ENCODE measurements at regions not wholly inside any gene's neighbourhood (a gene's known extent, or its start where the extent isn't known, plus 50 kb on each side); places are given as distances from the start of the nearest gene placed in this dataset.
"Not testable (repeated sequence)": the region's sequence is repeated elsewhere in the genome, so short reads cannot be mapped to it uniquely, and the experiment has no call there.

GRCh38 chrX:40530509-40530908, 50.3 kb upstream of the ATP6AP2 start:
- Histone ChIP-seq H3K27me3 (ENCODE audit: control insufficient read depth in 3 of 3, insufficient read depth in 3 of 3, low read length in 3 of 3) (no peaks in the 10 kb centered on the region), H3K4me1 (ENCODE audit: control insufficient read depth in 3 of 3, insufficient read depth in 2 of 3, low read depth in 1 of 3, low read length in 2 of 3) (peaks cover 0 to 16% (median 0%) of the 10 kb centered on the region in 3 donors), H3K36me3 (ENCODE audit: control insufficient read depth in 3 of 3, insufficient read depth in 2 of 3, low read depth in 1 of 3, low read length in 3 of 3) (no peaks in the 10 kb centered on the region), H3K9me3 (ENCODE audit: control insufficient read depth in 2 of 2, insufficient read depth in 1 of 2, low read depth in 1 of 2, low read length in 1 of 2) (no peaks in the 10 kb centered on the region), H3K27ac (ENCODE audit: low read depth in 1 of 3, low read length in 2 of 3) (no peak overlapping the region), H3K4me3 (ENCODE audit: low read depth in 1 of 3, low read length in 3 of 3) (no peak overlapping the region)
- FAIRE-seq (no peak), DNase-seq (peak in 1 of 2 donors; percentile 25)
- WGBS, 3 donors, result 37 to 69% (median 55%) methylated on average over 2 of the region's 2 CpGs

GRCh38 chrX:40527543-40527942, 53.2 kb upstream of the ATP6AP2 start:
- H3K27me3 ChIP-seq (ENCODE audit: control insufficient read depth in 3 of 3, insufficient read depth in 3 of 3, low read length in 3 of 3), result no peaks in the 10 kb centered on the region
- 95 to 99% (median 96%) methylated on average over 3 of the region's 3 CpGs for WGBS, 3 donors
- H3K4me1 ChIP-seq (ENCODE audit: control insufficient read depth in 3 of 3, insufficient read depth in 2 of 3, low read depth in 1 of 3, low read length in 2 of 3), result peaks cover 0 to 16% (median 0%) of the 10 kb centered on the region in 3 donors
- no peaks in the 10 kb centered on the region for H3K9me3 ChIP-seq (ENCODE audit: control insufficient read depth in 2 of 2, insufficient read depth in 1 of 2, low read depth in 1 of 2, low read length in 1 of 2)
- no peak overlapping the region for H3K27ac ChIP-seq (ENCODE audit: low read depth in 1 of 3, low read length in 2 of 3)
- H3K4me3 ChIP-seq (ENCODE audit: low read depth in 1 of 3, low read length in 3 of 3), result no peak overlapping the region
- no peak for FAIRE-seq
- DNase-seq, result no peak
- no peaks in the 10 kb centered on the region for H3K36me3 ChIP-seq (ENCODE audit: control insufficient read depth in 3 of 3, insufficient read depth in 2 of 3, low read depth in 1 of 3, low read length in 3 of 3)

GRCh38 chrX:40526412-40526811, 54.4 kb upstream of the ATP6AP2 start:
- DNase-seq, result no peak
- FAIRE-seq, result no peak
- Histone ChIP-seq H3K27ac (ENCODE audit: low read depth in 1 of 3, low read length in 2 of 3) (no peak overlapping the region), H3K27me3 (ENCODE audit: control insufficient read depth in 3 of 3, insufficient read depth in 3 of 3, low read length in 3 of 3) (no peaks in the 10 kb centered on the region), H3K9me3 (ENCODE audit: control insufficient read depth in 2 of 2, insufficient read depth in 1 of 2, low read depth in 1 of 2, low read length in 1 of 2) (no peaks in the 10 kb centered on the region), H3K36me3 (ENCODE audit: control insufficient read depth in 3 of 3, insufficient read depth in 2 of 3, low read depth in 1 of 3, low read length in 3 of 3) (no peaks in the 10 kb centered on the region), H3K4me3 (ENCODE audit: low read depth in 1 of 3, low read length in 3 of 3) (no peak overlapping the region), H3K4me1 (ENCODE audit: control insufficient read depth in 3 of 3, insufficient read depth in 2 of 3, low read depth in 1 of 3, low read length in 2 of 3) (peaks cover 0 to 11% (median 0%) of the 10 kb centered on the region in 3 donors)
- WGBS, 3 donors, result 84 to 96% (median 88%) methylated on average over 2 of the region's 2 CpGs

GRCh38 chrX:40525901-40526300, 54.9 kb upstream of the ATP6AP2 start:
- FAIRE-seq, result not testable (repeated sequence)

GRCh38 chrX:40524423-40524822, 56.3 kb upstream of the ATP6AP2 start:
- no peaks in the 10 kb centered on the region for H3K9me3 ChIP-seq (ENCODE audit: control insufficient read depth in 2 of 2, insufficient read depth in 1 of 2, low read depth in 1 of 2, low read length in 1 of 2)
- no peaks in the 10 kb centered on the region for H3K36me3 ChIP-seq (ENCODE audit: control insufficient read depth in 3 of 3, insufficient read depth in 2 of 3, low read depth in 1 of 3, low read length in 3 of 3)
- H3K27ac ChIP-seq (ENCODE audit: low read depth in 1 of 3, low read length in 2 of 3), result no peak overlapping the region
- FAIRE-seq, result no peak
- no peaks in the 10 kb centered on the region for H3K27me3 ChIP-seq (ENCODE audit: control insufficient read depth in 3 of 3, insufficient read depth in 3 of 3, low read length in 3 of 3)
- H3K4me3 ChIP-seq (ENCODE audit: low read depth in 1 of 3, low read length in 3 of 3), result no peak overlapping the region
- H3K4me1 ChIP-seq (ENCODE audit: control insufficient read depth in 3 of 3, insufficient read depth in 2 of 3, low read depth in 1 of 3, low read length in 2 of 3), result no peaks in the 10 kb centered on the region
- 67 to 89% (median 72%) methylated on average over 1 of the region's 1 CpG for WGBS, 3 donors
- DNase-seq, result no peak

More at GRCh38 chrX:40525901-40526300, 54.9 kb upstream of the ATP6AP2 start:
- 56 to 95% (median 77%) methylated on average over 1 of the region's 1 CpG for WGBS, 3 donors
- DNase-seq; H3K4me1 ChIP-seq (ENCODE audit: control insufficient read depth in 3 of 3, insufficient read depth in 2 of 3, low read depth in 1 of 3, low read length in 2 of 3); H3K4me3 ChIP-seq (ENCODE audit: low read depth in 1 of 3, low read length in 3 of 3); H3K36me3 ChIP-seq (ENCODE audit: control insufficient read depth in 3 of 3, insufficient read depth in 2 of 3, low read depth in 1 of 3, low read length in 3 of 3); H3K9me3 ChIP-seq (ENCODE audit: control insufficient read depth in 2 of 2, insufficient read depth in 1 of 2, low read depth in 1 of 2, low read length in 1 of 2); H3K27me3 ChIP-seq (ENCODE audit: control insufficient read depth in 3 of 3, insufficient read depth in 3 of 3, low read length in 3 of 3); H3K27ac ChIP-seq (ENCODE audit: low read depth in 1 of 3, low read length in 2 of 3): not testable (repeated sequence)

GRCh38 chrX:40523852-40524251, 56.9 kb upstream of the ATP6AP2 start:
- no peak overlapping the region for H3K4me3 ChIP-seq (ENCODE audit: low read depth in 1 of 3, low read length in 3 of 3)
- 88 to 92% (median 90%) methylated on average over 3 of the region's 3 CpGs for WGBS, 3 donors

GRCh38 chrX:40521868-40522450, 58.8 kb upstream of the ATP6AP2 start:
- Histone ChIP-seq H3K36me3 (ENCODE audit: control insufficient read depth in 3 of 3, insufficient read depth in 2 of 3, low read depth in 1 of 3, low read length in 3 of 3) (no peaks in the 10 kb centered on the region), H3K27me3 (ENCODE audit: control insufficient read depth in 3 of 3, insufficient read depth in 3 of 3, low read length in 3 of 3) (no peaks in the 10 kb centered on the region), H3K9me3 (ENCODE audit: control insufficient read depth in 2 of 2, insufficient read depth in 1 of 2, low read depth in 1 of 2, low read length in 1 of 2) (no peaks in the 10 kb centered on the region), H3K4me1 (ENCODE audit: control insufficient read depth in 3 of 3, insufficient read depth in 2 of 3, low read depth in 1 of 3, low read length in 2 of 3) (no peaks in the 10 kb centered on the region), H3K27ac (ENCODE audit: low read depth in 1 of 3, low read length in 2 of 3) (no peak overlapping the region), H3K4me3 (ENCODE audit: low read depth in 1 of 3, low read length in 3 of 3) (no peak overlapping the region)
- DNase-seq (no peak), FAIRE-seq (no peak)
- 50 to 82% (median 60%) methylated on average over 11 of the region's 11 CpGs for WGBS, 3 donors

More at GRCh38 chrX:40523852-40524251, 56.9 kb upstream of the ATP6AP2 start:
- no peak overlapping the region for H3K27ac ChIP-seq (ENCODE audit: low read depth in 1 of 3, low read length in 2 of 3)
- H3K4me1 ChIP-seq (ENCODE audit: control insufficient read depth in 3 of 3, insufficient read depth in 2 of 3, low read depth in 1 of 3, low read length in 2 of 3), result no peaks in the 10 kb centered on the region
- FAIRE-seq, result no peak
- no peaks in the 10 kb centered on the region for H3K36me3 ChIP-seq (ENCODE audit: control insufficient read depth in 3 of 3, insufficient read depth in 2 of 3, low read depth in 1 of 3, low read length in 3 of 3)
- H3K27me3 ChIP-seq (ENCODE audit: control insufficient read depth in 3 of 3, insufficient read depth in 3 of 3, low read length in 3 of 3), result no peaks in the 10 kb centered on the region
- DNase-seq, result no peak
- H3K9me3 ChIP-seq (ENCODE audit: control insufficient read depth in 2 of 2, insufficient read depth in 1 of 2, low read depth in 1 of 2, low read length in 1 of 2), result no peaks in the 10 kb centered on the region

GRCh38 chrX:40514376-40514775, 66.4 kb upstream of the ATP6AP2 start:
- Histone ChIP-seq H3K9me3 (ENCODE audit: control insufficient read depth in 2 of 2, insufficient read depth in 1 of 2, low read depth in 1 of 2, low read length in 1 of 2) (no peaks in the 10 kb centered on the region), H3K27ac (ENCODE audit: low read depth in 1 of 3, low read length in 2 of 3) (no peak overlapping the region), H3K27me3 (ENCODE audit: control insufficient read depth in 3 of 3, insufficient read depth in 3 of 3, low read length in 3 of 3) (no peaks in the 10 kb centered on the region), H3K4me1 (ENCODE audit: control insufficient read depth in 3 of 3, insufficient read depth in 2 of 3, low read depth in 1 of 3, low read length in 2 of 3) (no peaks in the 10 kb centered on the region), H3K36me3 (ENCODE audit: control insufficient read depth in 3 of 3, insufficient read depth in 2 of 3, low read depth in 1 of 3, low read length in 3 of 3) (no peaks in the 10 kb centered on the region), H3K4me3 (ENCODE audit: low read depth in 1 of 3, low read length in 3 of 3) (no peak overlapping the region)
- no peak for FAIRE-seq
- WGBS, 3 donors, result 69 to 80% (median 79%) methylated on average over 8 of the region's 8 CpGs
- no peak for DNase-seq

GRCh38 chrX:40513835-40514234, 66.9 kb upstream of the ATP6AP2 start:
- Histone ChIP-seq H3K9me3 (ENCODE audit: control insufficient read depth in 2 of 2, insufficient read depth in 1 of 2, low read depth in 1 of 2, low read length in 1 of 2) (no peaks in the 10 kb centered on the region), H3K4me3 (ENCODE audit: low read depth in 1 of 3, low read length in 3 of 3) (no peak overlapping the region), H3K36me3 (ENCODE audit: control insufficient read depth in 3 of 3, insufficient read depth in 2 of 3, low read depth in 1 of 3, low read length in 3 of 3) (no peaks in the 10 kb centered on the region), H3K27ac (ENCODE audit: low read depth in 1 of 3, low read length in 2 of 3) (no peak overlapping the region), H3K4me1 (ENCODE audit: control insufficient read depth in 3 of 3, insufficient read depth in 2 of 3, low read depth in 1 of 3, low read length in 2 of 3) (no peaks in the 10 kb centered on the region), H3K27me3 (ENCODE audit: control insufficient read depth in 3 of 3, insufficient read depth in 3 of 3, low read length in 3 of 3) (no peaks in the 10 kb centered on the region)
- DNase-seq, result no peak
- no peak for FAIRE-seq
- WGBS, 3 donors, result 65 to 79% (median 71%) methylated on average over 7 of the region's 7 CpGs
